ENCODE measurements at regions not wholly inside any gene's neighbourhood (a gene's known extent, or its start where the extent isn't known, plus 50 kb on each side); places are given as distances from the start of the nearest gene placed in this dataset.

DNA sequence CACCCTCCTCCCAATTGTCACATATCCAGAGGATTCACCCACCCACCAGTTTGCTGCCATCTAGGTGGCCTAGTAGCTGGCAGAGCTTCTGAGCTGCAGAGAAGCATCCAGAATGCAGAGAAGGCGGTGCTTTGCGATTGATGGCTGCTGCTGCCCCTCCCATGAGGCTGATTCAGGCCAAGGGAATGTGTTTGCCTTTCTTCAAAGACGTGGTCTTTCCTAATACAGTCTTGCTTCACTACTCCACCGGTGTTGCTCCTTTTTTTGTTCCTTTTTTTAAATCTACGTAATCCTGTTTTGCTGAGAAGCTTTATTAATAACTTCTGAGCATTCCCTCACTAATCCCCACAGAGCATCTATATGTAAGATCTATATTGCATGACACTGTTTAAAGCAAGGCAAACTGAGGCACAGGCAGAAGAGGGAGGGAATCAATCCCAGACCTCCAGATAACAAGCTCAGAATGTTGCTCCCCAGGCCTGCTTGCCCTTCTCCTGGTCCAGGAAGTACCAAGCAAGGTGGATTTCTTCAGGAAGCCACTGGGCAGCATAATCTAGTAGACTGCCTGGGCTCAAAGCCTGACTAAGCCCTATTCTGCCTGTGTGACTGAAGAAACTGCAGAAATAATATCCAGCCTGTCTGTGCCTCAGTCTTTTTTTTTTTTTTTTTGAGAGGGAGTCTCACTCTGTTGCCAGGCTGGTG is 275.5 kb upstream of the FMN2 start:
- TF ChIP-seq POLR2A (IDR thresholded peaks at IDR 0.05) (no peak), POLR2AphosphoS5 (IDR thresholded peaks at IDR 0.05) (no peak)
- TF ChIP-seq, protein P1, sequence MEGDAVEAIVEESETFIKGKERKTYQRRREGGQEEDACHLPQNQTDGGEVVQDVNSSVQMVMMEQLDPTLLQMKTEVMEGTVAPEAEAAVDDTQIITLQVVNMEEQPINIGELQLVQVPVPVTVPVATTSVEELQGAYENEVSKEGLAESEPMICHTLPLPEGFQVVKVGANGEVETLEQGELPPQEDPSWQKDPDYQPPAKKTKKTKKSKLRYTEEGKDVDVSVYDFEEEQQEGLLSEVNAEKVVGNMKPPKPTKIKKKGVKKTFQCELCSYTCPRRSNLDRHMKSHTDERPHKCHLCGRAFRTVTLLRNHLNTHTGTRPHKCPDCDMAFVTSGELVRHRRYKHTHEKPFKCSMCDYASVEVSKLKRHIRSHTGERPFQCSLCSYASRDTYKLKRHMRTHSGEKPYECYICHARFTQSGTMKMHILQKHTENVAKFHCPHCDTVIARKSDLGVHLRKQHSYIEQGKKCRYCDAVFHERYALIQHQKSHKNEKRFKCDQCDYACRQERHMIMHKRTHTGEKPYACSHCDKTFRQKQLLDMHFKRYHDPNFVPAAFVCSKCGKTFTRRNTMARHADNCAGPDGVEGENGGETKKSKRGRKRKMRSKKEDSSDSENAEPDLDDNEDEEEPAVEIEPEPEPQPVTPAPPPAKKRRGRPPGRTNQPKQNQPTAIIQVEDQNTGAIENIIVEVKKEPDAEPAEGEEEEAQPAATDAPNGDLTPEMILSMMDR (IDR thresholded peaks at IDR 0.05 in 8 of 11, conservative IDR thresholded peaks at IDR 0.05 in 3 of 11), result no peak
- WGBS, 5 donors, result 34 to 62% (median 46%) methylated on average over 5 of the region's 5 CpGs
- Histone ChIP-seq H3K27me3 (replicated peaks in 1 of 7) (no peaks in the 10 kb centered on the region), H3K36me3 (no peaks in the 10 kb centered on the region), H3K27ac (peak overlapping the region in 5 of 8 donors; percentile 22 to 77 (median 71)), H3K4me1 (peaks cover 0 to 6% (median 0%) of the 10 kb centered on the region in 6 donors), H3K9me3 (no peaks in the 10 kb centered on the region), H3K4me3 (no peak overlapping the region)
- intact Hi-C loops (cut with DNase I; ENCODE audit: low total_unique reads), result loop anchor here (10.0 kb wide), 1 partner anchor 411 kb away; no protein-coding TSS in a partner anchor
- DNase-seq, result peak; percentile 78

DNA sequence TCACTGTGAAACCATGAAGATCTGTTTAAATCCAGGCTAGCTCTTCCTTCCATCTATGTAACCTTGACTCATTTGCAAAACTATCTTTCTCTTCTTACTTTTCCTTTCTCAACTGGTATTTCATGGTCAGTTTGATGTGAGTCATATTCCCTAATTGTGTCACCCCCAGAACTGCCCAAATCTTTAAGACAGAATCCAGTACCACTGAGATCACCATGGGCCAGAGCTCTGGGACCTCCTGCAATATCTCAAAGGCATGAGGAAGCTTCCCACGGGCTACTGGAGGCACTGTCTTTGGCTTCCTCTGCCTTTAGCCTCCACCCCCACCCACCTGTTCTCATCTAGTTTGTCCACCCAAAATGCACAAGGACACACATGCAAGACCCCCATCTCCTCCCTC is 274.4 kb upstream of the FMN2 start:
- TF ChIP-seq, protein P1 (IDR thresholded peaks at IDR 0.05 in 8 of 11, conservative IDR thresholded peaks at IDR 0.05 in 3 of 11), result no peak
- TF ChIP-seq POLR2A (IDR thresholded peaks at IDR 0.05), result no peak
- TF ChIP-seq POLR2AphosphoS5 (IDR thresholded peaks at IDR 0.05), result no peak
- no peaks in the 10 kb centered on the region for H3K36me3 ChIP-seq
- intact Hi-C loops (cut with DNase I; ENCODE audit: low total_unique reads), result loop anchor here (10.0 kb wide), 1 partner anchor 412 kb away; no protein-coding TSS in a partner anchor
- no peaks in the 10 kb centered on the region for H3K9me3 ChIP-seq
- H3K4me1 ChIP-seq, result peaks cover 0 to 6% (median 0%) of the 10 kb centered on the region in 6 donors
- peak overlapping the region in 2 of 8 donors; percentile 71 to 77 for H3K27ac ChIP-seq
- WGBS, 5 donors, result 52 to 88% (median 61%) methylated on average over 1 of the region's 1 CpG
- no peaks in the 10 kb centered on the region for H3K27me3 ChIP-seq (replicated peaks in 1 of 7)
- H3K4me3 ChIP-seq, result no peak overlapping the region
- DNase-seq, result no peak

DNA sequence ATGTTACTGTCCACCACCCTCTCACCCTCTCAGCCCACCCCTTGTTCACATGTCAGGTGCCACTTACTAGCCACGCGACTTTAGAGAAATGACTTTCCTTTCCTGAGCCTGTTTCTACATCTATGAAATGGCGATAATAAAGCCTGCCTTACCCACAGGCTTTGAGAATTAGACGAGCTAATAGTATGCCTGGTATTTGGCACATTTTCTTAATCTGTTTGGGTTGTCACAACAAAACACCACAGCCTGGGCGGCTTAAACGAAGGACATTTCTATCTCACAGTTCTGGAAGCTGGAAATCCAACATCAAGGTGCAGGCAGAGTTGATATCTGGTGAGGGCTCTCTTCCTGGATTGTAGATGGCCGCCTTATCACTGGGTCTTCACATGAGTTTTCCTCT is 273.9 kb upstream of the FMN2 start:
- no peak for DNase-seq
- no peaks in the 10 kb centered on the region for H3K9me3 ChIP-seq
- TF ChIP-seq POLR2A (IDR thresholded peaks at IDR 0.05), result no peak
- TF ChIP-seq POLR2AphosphoS5 (IDR thresholded peaks at IDR 0.05), result no peak
- TF ChIP-seq, protein P1 (IDR thresholded peaks at IDR 0.05 in 8 of 11, conservative IDR thresholded peaks at IDR 0.05 in 3 of 11), result no peak
- 82 to 90% (median 86%) methylated on average over 7 of the region's 7 CpGs for WGBS, 5 donors
- no peaks in the 10 kb centered on the region for H3K36me3 ChIP-seq
- no peaks in the 10 kb centered on the region for H3K27me3 ChIP-seq (replicated peaks in 1 of 7)
- no peak overlapping the region for H3K4me3 ChIP-seq
- peaks cover 0 to 6% (median 0%) of the 10 kb centered on the region in 6 donors for H3K4me1 ChIP-seq
- intact Hi-C loops (cut with DNase I; ENCODE audit: low total_unique reads), result loop anchor here (10.0 kb wide), 1 partner anchor 413 kb away; no protein-coding TSS in a partner anchor
- no peak overlapping the region for H3K27ac ChIP-seq

DNA sequence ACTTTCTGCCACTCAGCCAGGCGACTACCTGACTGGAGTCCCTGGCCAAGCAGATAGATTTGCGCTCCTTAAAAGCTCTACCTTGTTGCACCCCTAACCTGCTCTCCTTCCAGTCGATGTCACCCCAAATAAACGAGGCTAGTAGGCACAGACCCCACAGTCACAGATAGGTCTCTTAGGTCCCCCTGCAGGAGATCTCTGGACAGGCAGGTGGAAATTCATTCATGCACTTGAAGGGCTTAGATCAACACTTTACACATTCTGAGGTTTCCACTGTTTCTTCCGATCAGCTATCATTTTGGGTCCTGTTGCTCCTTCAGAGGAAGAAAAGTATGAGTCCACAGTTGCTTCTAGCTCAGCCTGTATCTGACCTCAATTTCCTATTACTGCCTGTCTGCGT is 272.6 kb upstream of the FMN2 start:
- Histone ChIP-seq H3K36me3 (no peaks in the 10 kb centered on the region), H3K27me3 (replicated peaks in 1 of 7) (no peaks in the 10 kb centered on the region), H3K27ac (no peak overlapping the region), H3K9me3 (no peaks in the 10 kb centered on the region), H3K4me3 (no peak overlapping the region), H3K4me1 (peaks cover 0 to 6% (median 0%) of the 10 kb centered on the region in 6 donors)
- TF ChIP-seq, protein P1 (IDR thresholded peaks at IDR 0.05 in 8 of 11, conservative IDR thresholded peaks at IDR 0.05 in 3 of 11), result peak in 2 of 11 experiments; percentile 9 to 17
- no peak for TF ChIP-seq POLR2A (IDR thresholded peaks at IDR 0.05)
- TF ChIP-seq POLR2AphosphoS5 (IDR thresholded peaks at IDR 0.05), result no peak
- 62 to 80% (median 72%) methylated on average over 6 of the region's 6 CpGs for WGBS, 5 donors
- intact Hi-C loops (cut with DNase I; ENCODE audit: low total_unique reads), result loop anchor here (10.0 kb wide), 1 partner anchor 414 kb away; no protein-coding TSS in a partner anchor
- DNase-seq, result no peak
